ENCODE measurements at regions not wholly inside any gene's neighbourhood (a gene's known extent, or its start where the extent isn't known, plus 50 kb on each side); places are given as distances from the start of the nearest gene placed in this dataset.

DNA sequence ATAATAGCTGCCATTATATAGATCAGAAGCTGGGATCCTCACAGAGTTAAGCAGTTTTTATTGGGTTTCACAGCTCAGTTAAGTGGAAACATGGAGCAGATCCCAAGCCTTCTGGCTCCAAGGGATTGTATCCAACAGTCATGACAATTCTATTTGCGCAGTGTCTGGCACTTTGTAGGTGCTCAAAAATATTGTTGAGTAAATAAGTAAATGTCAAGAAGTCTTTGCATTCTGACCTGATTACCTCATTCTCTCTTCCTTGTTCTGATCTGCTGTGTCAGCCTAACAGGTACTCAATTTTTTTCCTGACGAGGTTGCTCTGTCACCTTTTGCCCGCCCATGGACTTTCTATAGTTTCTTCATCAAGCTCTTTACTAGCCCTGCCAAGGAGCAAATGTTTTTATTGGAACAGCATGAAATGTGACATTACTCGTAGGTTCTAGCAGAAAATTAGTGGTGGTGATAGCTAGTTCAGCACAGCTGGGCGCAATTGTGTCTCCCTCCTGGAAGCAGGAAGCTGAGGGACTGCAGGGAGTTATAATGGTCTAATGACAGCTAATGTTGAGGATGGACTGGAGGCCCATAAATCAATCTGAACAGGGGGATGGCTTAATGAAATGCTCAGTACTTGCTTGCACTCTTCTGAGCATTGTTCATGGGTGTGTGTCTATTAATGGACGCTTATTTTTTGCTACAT lies 680.2 kb downstream of the CCSER2 start:
- CTCF ChIA-PET = no interaction called here
- peaks cover 4% of the 10 kb centered on the region for H3K9me3 Mint-ChIP-seq
- H3K27ac Mint-ChIP-seq = no peak overlapping the region
- H3K36me3 Mint-ChIP-seq (ENCODE audit: low read depth) = no peaks in the 10 kb centered on the region
- no peaks in the 10 kb centered on the region for H3K9me3 ChIP-seq (ENCODE audit: control insufficient read depth in 1 of 2, insufficient read depth in 1 of 2, low read length in 2 of 2)
- no peaks in the 10 kb centered on the region for H3K27me3 ChIP-seq (ENCODE audit: control insufficient read depth in 1 of 2, insufficient read depth in 2 of 2, low read length in 2 of 2)
- H3K27me3 Mint-ChIP-seq = no peaks in the 10 kb centered on the region
- no peak for ATAC-seq (ENCODE audit: poor library complexity)
- no peak overlapping the region for H3K27ac ChIP-seq (ENCODE audit: low read depth in 1 of 2, low read length in 2 of 2)
- DNase-seq = no peak
- no peaks in the 10 kb centered on the region for H3K4me1 ChIP-seq (ENCODE audit: insufficient read depth, low read length)
- POLR2A ChIA-PET = no interaction called here
- intact Hi-C loops (cut with DNase I, micrococcal nuclease) = no loop called here
- TF ChIP-seq, protein P1, sequence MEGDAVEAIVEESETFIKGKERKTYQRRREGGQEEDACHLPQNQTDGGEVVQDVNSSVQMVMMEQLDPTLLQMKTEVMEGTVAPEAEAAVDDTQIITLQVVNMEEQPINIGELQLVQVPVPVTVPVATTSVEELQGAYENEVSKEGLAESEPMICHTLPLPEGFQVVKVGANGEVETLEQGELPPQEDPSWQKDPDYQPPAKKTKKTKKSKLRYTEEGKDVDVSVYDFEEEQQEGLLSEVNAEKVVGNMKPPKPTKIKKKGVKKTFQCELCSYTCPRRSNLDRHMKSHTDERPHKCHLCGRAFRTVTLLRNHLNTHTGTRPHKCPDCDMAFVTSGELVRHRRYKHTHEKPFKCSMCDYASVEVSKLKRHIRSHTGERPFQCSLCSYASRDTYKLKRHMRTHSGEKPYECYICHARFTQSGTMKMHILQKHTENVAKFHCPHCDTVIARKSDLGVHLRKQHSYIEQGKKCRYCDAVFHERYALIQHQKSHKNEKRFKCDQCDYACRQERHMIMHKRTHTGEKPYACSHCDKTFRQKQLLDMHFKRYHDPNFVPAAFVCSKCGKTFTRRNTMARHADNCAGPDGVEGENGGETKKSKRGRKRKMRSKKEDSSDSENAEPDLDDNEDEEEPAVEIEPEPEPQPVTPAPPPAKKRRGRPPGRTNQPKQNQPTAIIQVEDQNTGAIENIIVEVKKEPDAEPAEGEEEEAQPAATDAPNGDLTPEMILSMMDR (IDR thresholded peaks at IDR 0.05) = no peak
- no peaks in the 10 kb centered on the region for H3K36me3 ChIP-seq (ENCODE audit: insufficient read depth, low read length)
- H3K4me3 Mint-ChIP-seq = no peak overlapping the region
- no peaks in the 10 kb centered on the region for H3K4me1 Mint-ChIP-seq (ENCODE audit: low read depth)
- H3K4me3 ChIP-seq (ENCODE audit: low read length) = no peak overlapping the region

DNA sequence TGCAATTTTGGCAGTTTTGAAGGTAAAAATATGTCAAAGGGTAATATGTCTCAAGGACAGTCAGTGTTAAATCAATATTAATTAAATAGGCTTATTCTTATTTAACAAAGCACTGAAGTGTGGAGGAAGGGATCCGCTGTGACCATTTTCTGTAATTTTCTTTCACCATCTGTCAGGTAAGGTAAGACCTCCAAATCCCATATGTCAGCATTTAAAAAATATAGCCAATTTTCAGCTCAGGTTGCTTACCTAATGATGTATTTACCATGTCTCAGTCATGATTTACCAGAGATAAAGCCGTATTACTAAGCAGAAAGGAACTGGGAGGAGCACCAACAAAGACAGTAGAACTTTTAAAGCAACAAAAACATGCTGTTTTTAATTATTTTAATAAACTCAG lies 683.9 kb downstream of the CCSER2 start:
- Histone ChIP-seq H3K36me3 (ENCODE audit: insufficient read depth, low read length) (no peaks in the 10 kb centered on the region), H3K4me3 (ENCODE audit: low read length) (no peak overlapping the region), H3K4me1 (ENCODE audit: insufficient read depth, low read length) (no peaks in the 10 kb centered on the region), H3K27ac (ENCODE audit: low read depth in 1 of 2, low read length in 2 of 2) (no peak overlapping the region), H3K9me3 (ENCODE audit: control insufficient read depth in 1 of 2, insufficient read depth in 1 of 2, low read length in 2 of 2) (no peaks in the 10 kb centered on the region), H3K27me3 (ENCODE audit: control insufficient read depth in 1 of 2, insufficient read depth in 2 of 2, low read length in 2 of 2) (no peaks in the 10 kb centered on the region)
- intact Hi-C loops (cut with DNase I, micrococcal nuclease) = no loop called here
- ATAC-seq (ENCODE audit: poor library complexity) (no peak), DNase-seq (no peak)
- no peaks in the 10 kb centered on the region for H3K36me3 Mint-ChIP-seq (ENCODE audit: low read depth)
- ChIA-PET POLR2A (no interaction called here), CTCF (interaction anchor here (0.7 kb wide), 1 partner anchor 153 kb away, joined by 3 read pairs; no protein-coding TSS in a partner anchor)
- peaks cover 2% of the 10 kb centered on the region for H3K9me3 Mint-ChIP-seq
- no peak overlapping the region for H3K4me3 Mint-ChIP-seq
- H3K27me3 Mint-ChIP-seq = no peaks in the 10 kb centered on the region
- no peaks in the 10 kb centered on the region for H3K4me1 Mint-ChIP-seq (ENCODE audit: low read depth)
- TF ChIP-seq, protein P1 (IDR thresholded peaks at IDR 0.05) = no peak
- no peak overlapping the region for H3K27ac Mint-ChIP-seq

DNA sequence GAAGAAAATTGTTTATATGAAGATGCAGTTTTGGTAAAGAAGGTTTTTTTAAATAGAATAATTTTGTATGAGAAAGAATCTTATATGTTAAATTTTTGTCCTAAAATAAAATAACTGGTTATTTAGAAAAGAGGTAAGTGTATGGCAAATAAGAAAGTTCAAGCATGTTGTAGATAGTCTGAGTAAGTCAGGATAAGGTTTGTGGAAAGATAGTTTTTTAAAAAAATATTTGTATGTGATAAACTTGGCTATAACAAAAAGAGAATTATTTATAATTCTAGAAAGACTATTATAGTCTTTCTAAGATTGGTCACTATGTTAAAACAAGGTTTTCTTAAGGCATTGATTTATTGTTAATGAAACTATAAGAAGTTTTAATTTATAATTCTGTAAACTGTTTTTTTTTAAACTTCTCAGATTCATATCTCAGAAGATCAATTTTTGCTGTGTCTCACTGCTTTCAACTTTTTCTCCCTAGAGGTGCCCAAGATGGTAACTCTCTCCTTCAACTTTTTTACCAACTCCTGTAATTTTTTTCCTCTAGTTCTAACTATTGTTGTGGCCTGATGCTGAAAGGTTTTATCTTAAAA lies 698.6 kb downstream of the CCSER2 start:
- intact Hi-C loops (cut with DNase I, micrococcal nuclease) = no loop called here
- Histone ChIP-seq H3K4me1 (ENCODE audit: insufficient read depth, low read length) (no peaks in the 10 kb centered on the region), H3K27me3 (ENCODE audit: control insufficient read depth in 1 of 2, insufficient read depth in 2 of 2, low read length in 2 of 2) (no peaks in the 10 kb centered on the region), H3K27ac (ENCODE audit: low read depth in 1 of 2, low read length in 2 of 2) (no peak overlapping the region), H3K4me3 (ENCODE audit: low read length) (no peak overlapping the region), H3K9me3 (ENCODE audit: control insufficient read depth in 1 of 2, insufficient read depth in 1 of 2, low read length in 2 of 2) (no peaks in the 10 kb centered on the region), H3K36me3 (ENCODE audit: insufficient read depth, low read length) (no peaks in the 10 kb centered on the region)
- H3K9me3 Mint-ChIP-seq = peaks cover 8% of the 10 kb centered on the region
- CTCF ChIA-PET = no interaction called here
- TF ChIP-seq, protein P1 (IDR thresholded peaks at IDR 0.05) = no peak
- DNase-seq (no peak), ATAC-seq (ENCODE audit: poor library complexity) (no peak)
- no peak overlapping the region for H3K4me3 Mint-ChIP-seq
- H3K27ac Mint-ChIP-seq = no peak overlapping the region
- no peaks in the 10 kb centered on the region for H3K4me1 Mint-ChIP-seq (ENCODE audit: low read depth)
- H3K36me3 Mint-ChIP-seq (ENCODE audit: low read depth) = no peaks in the 10 kb centered on the region
- no peaks in the 10 kb centered on the region for H3K27me3 Mint-ChIP-seq
- POLR2A ChIA-PET = no interaction called here
